Esophagus (tissue), 2 donors: ENCODE measurements at regions not wholly inside any gene's neighbourhood (a gene's known extent, or its start where the extent isn't known, plus 50 kb on each side); places are given as distances from the start of the nearest gene placed in this dataset.
"Not testable (repeated sequence)": the region's sequence is repeated elsewhere in the genome, so short reads cannot be mapped to it uniquely, and the experiment has no call there.

Experiments
- H3K27ac ChIP-seq, 2 donors: one replicate each; pipeline ENCODE4 v1.5.1; 2013; ENCODE audit warnings: low read depth in 2 of 2, mild to moderate bottlenecking in 2 of 2, inconsistent platforms in 1 of 2, low read length in 1 of 2, moderate library complexity in 1 of 2
- H3K27me3 ChIP-seq, 2 donors: one replicate each; pipeline ENCODE4 v1.6.1; 2013; ENCODE audit warnings: low read length in 2 of 2, control low read depth in 1 of 2, mild to moderate bottlenecking in 1 of 2; ENCODE audit not compliant: insufficient read depth in 2 of 2, control insufficient read depth in 1 of 2
- H3K36me3 ChIP-seq, 2 donors: one replicate each; pipeline ENCODE4 v1.6.1; 2013; ENCODE audit warnings: low read length in 1 of 2; ENCODE audit not compliant: control insufficient read depth in 2 of 2, insufficient read depth in 2 of 2
- H3K4me1 ChIP-seq, 2 donors: one replicate each; pipeline ENCODE4 v1.6.1; 2013; ENCODE audit warnings: low read length in 1 of 2; ENCODE audit not compliant: control insufficient read depth in 2 of 2, insufficient read depth in 2 of 2
- H3K4me3 ChIP-seq, 2 donors: one replicate each; pipeline ENCODE4 v1.5.1; 2013; ENCODE audit warnings: low read length in 2 of 2, mild to moderate bottlenecking in 2 of 2, low read depth in 1 of 2, moderate library complexity in 1 of 2
- H3K9me3 ChIP-seq, 2 donors: one replicate each; pipeline ENCODE4 v1.6.1; 2013; ENCODE audit warnings: mild to moderate bottlenecking in 2 of 2, low read depth in 1 of 2, low read length in 1 of 2, moderate library complexity in 1 of 2; ENCODE audit not compliant: control insufficient read depth in 2 of 2, insufficient read depth in 1 of 2
- WGBS, 2 donors: extraction: QIAGEN DNeasy Blood & Tissue Kit; methylation state at CpG; one replicate each; pipeline ENCODE4 v1.1.7; 2013; 5-methylcytosine and 5-hydroxymethylcytosine counted together
- donor health status: healthy with polysubstance abuse.
- donor health status: Bipolar disorder and iron deficiency.

GRCh38 chr4:84298719-84299254 is 200.3 kb downstream of the NKX6-1 start:
- not testable (repeated sequence) for H3K36me3 ChIP-seq, H3K27ac ChIP-seq, H3K4me1 ChIP-seq, H3K27me3 ChIP-seq, H3K4me3 ChIP-seq, H3K9me3 ChIP-seq
- 76 to 79% methylated on average over 24 to 27 of the region's 27 CpGs for WGBS, 2 donors

DNA sequence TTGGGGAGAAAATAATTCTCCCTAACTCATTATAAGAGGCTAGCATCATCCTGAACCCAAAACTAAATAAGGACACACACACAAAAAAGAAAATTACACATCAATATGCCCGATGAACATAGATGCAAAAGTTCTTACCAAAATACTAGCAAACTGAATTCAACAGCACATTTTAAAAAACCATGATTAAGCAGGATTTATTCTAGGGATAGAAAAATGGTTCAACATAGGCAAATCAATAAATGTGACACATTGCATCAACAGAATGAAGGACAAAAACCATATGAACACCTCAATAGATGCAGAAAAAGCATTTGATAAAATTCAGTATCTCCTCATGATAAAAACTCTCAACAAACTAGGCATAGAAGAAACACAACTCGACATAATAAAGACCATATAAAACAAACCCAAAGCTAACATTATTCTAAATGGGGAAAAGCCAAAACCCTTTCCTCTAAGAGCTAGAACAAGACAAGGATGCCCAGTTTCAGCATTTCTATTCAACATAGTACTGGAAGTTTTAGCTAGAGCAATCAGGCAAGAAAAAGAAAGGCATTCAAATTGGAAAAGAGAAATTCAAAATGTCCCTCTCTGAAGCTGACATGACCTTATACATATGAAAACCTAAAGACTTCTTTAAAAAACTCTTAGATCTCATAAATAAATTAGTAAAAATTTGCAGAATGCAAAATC is 200.9 kb downstream of the NKX6-1 start:
- Histone ChIP-seq H3K27me3 (no peaks in the 10 kb centered on the region), H3K27ac (no peak overlapping the region), H3K9me3 (no peaks in the 10 kb centered on the region), H3K4me3 (no peak overlapping the region), H3K36me3 (no peaks in the 10 kb centered on the region), H3K4me1 (no peaks in the 10 kb centered on the region)
- WGBS, 2 donors: 82 to 89% methylated on average over 2 of the region's 2 CpGs

DNA sequence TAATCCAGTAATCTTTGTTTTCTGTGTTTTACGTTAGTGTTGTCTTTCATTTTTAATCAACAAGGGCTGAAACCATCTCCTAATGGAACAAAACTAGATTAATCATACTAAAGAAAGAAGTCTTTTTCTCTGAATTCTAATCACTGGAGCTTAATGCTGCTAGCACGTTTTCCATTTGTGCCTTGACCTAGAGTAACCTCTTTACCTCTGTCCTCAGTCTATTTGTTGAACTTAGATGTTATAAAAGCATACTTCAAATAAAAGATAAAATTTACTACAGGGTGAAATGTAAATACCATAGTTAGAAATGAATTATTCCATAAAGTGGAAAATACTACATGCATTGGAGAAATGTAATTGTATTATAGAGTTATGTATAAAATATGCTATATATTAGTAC is 207.1 kb downstream of the NKX6-1 start:
- Histone ChIP-seq H3K4me1 (no peaks in the 10 kb centered on the region), H3K9me3 (no peaks in the 10 kb centered on the region), H3K36me3 (no peaks in the 10 kb centered on the region), H3K27ac (no peak overlapping the region), H3K4me3 (no peak overlapping the region), H3K27me3 (no peaks in the 10 kb centered on the region)
- WGBS, 2 donors: 43 to 52% methylated on average over 2 of the region's 2 CpGs

DNA sequence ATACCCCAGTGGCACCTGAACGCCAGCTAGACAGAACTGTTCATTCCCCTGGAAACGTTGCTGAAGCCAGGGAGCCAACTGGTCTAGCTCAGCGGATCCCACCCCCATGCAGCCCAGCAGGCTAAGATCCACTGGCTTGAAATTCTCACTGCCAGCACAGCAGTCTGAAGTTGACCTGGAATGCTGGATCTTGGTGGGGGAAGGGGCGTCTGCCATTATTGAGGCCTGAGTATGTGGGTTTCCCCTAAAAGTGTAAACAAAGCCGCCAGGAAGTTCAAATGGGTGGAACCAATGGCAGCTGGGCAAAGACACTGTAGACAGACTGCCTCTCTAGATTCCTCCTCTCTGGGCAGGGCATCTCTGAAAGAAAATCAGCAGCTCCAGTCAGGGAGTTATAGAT is 213.0 kb downstream of the NKX6-1 start:
- H3K9me3 ChIP-seq: no peaks in the 10 kb centered on the region
- 66 to 73% methylated on average over 5 of the region's 5 CpGs for WGBS, 2 donors

DNA sequence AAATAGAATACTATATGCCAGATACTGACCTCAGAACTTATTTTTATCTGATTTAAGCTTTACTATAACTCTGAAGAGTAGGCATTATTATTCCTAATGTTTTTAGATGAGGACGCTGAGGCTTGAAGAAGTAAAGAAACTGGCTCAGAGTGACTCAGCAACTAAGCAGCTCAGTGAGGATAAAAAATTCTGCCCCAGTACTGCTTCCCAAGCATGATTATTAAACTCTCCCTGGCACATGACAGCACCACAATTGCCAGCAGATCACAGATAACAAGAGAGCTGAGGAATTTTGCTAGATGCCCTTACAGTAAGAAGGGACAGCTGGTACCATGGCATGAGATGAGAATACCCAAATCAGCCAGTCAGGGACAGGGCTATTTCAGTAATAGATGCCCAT is 219.4 kb downstream of the NKX6-1 start:
- H3K4me1 ChIP-seq: no peaks in the 10 kb centered on the region
- H3K27me3 ChIP-seq: no peaks in the 10 kb centered on the region
- H3K4me3 ChIP-seq: no peak overlapping the region
- WGBS, 2 donors: 37 to 43% methylated on average over 1 of the region's 1 CpG
- no peaks in the 10 kb centered on the region for H3K9me3 ChIP-seq
- no peaks in the 10 kb centered on the region for H3K36me3 ChIP-seq
- no peak overlapping the region for H3K27ac ChIP-seq

More for the DNA sequence above, 213.0 kb downstream of the NKX6-1 start:
- Histone ChIP-seq H3K27ac (no peak overlapping the region), H3K4me3 (no peak overlapping the region), H3K36me3 (no peaks in the 10 kb centered on the region), H3K27me3 (no peaks in the 10 kb centered on the region), H3K4me1 (no peaks in the 10 kb centered on the region)

- Histone ChIP-seq H3K27ac (no peak overlapping the region), H3K4me3 (no peak overlapping the region), H3K4me1 (no peaks in the 10 kb centered on the region), H3K36me3 (no peaks in the 10 kb centered on the region), H3K9me3 (no peaks in the 10 kb centered on the region), H3K27me3 (no peaks in the 10 kb centered on the region)
- WGBS, 2 donors: 89 to 94% methylated on average over 2 of the region's 2 CpGs
These were observed 221.2 kb downstream of the NKX6-1 start for GRCh38 chr4:84277923-84278322.

DNA sequence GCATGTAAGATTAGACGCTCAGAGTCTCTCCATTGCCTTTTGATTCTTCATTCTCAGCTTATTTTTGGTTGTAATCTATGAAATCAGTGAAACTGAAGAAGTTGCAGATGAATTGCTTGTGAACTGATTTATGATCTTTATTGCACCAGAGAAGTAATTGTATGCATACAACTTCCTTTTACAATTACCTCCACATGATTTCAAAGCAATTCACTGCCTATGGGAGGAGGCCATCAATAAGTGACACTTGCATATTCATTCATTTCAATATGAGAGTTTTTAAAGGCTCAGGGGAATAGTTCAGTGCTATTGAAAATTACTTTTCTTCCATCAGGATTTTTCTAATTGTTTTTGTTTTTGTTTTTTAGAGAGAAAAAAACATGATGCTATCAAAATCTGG is 222.3 kb downstream of the NKX6-1 start:
- no peaks in the 10 kb centered on the region for H3K36me3 ChIP-seq
- H3K27ac ChIP-seq: no peak overlapping the region
- no peaks in the 10 kb centered on the region for H3K4me1 ChIP-seq
- WGBS, 2 donors: 74 to 81% methylated on average over 1 of the region's 1 CpG
- H3K9me3 ChIP-seq: no peaks in the 10 kb centered on the region
- H3K27me3 ChIP-seq: no peaks in the 10 kb centered on the region
- no peak overlapping the region for H3K4me3 ChIP-seq

DNA sequence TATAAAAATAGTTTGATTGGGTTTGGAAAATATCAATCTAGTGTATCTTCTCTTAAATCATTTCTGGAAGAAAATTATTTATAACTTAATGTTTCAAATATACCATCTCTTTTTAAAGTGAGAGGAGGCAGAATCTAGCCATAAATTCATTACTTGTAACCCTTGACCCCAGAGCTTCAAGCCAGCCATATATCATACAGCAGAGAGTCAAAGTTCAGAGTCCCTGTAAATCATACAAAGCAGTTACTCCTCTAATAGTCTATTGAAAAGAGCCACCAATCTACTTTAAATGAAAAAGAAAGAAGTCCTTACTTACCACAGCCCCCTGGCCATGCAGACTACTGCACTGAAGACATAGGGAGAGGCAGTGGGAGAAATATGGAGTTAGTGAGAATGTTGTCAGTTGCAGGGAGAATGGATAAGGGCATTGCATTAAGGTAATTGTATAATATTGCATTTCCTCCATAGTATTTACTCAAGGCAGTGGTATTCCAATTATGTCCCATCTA is 229.5 kb downstream of the NKX6-1 start:
- no peak overlapping the region for H3K4me3 ChIP-seq
- H3K9me3 ChIP-seq: no peaks in the 10 kb centered on the region
- H3K27me3 ChIP-seq: no peaks in the 10 kb centered on the region
- no peak overlapping the region for H3K27ac ChIP-seq
- no peaks in the 10 kb centered on the region for H3K36me3 ChIP-seq
- H3K4me1 ChIP-seq: no peaks in the 10 kb centered on the region

GRCh38 chr4:84264652-84265051 is 234.4 kb downstream of the NKX6-1 start:
- H3K9me3 ChIP-seq: no peaks in the 10 kb centered on the region
- H3K4me3 ChIP-seq: no peak overlapping the region
- no peaks in the 10 kb centered on the region for H3K36me3 ChIP-seq
- H3K27me3 ChIP-seq: no peaks in the 10 kb centered on the region
- H3K27ac ChIP-seq: no peak overlapping the region
- no peaks in the 10 kb centered on the region for H3K4me1 ChIP-seq

GRCh38 chr4:84263415-84263814 is 235.7 kb downstream of the NKX6-1 start:
- no peak overlapping the region for H3K4me3 ChIP-seq
- no peaks in the 10 kb centered on the region for H3K36me3 ChIP-seq
- no peaks in the 10 kb centered on the region for H3K9me3 ChIP-seq
- no peak overlapping the region for H3K27ac ChIP-seq
- no peaks in the 10 kb centered on the region for H3K27me3 ChIP-seq
- no peaks in the 10 kb centered on the region for H3K4me1 ChIP-seq
